GM21825 (cell line): ENCODE measurements at regions not wholly inside any gene's neighbourhood (a gene's known extent, or its start where the extent isn't known, plus 50 kb on each side); places are given as distances from the start of the nearest gene placed in this dataset.

Source experiments
- ATAC-seq: cut with Tn5 transposase; IDR thresholded peaks from one replicate; pipeline ENCODE4 v1.9.1; 2021; ENCODE audit warnings: mild to moderate bottlenecking, moderate library complexity; ENCODE audit not compliant: unreplicated experiment

DNA sequence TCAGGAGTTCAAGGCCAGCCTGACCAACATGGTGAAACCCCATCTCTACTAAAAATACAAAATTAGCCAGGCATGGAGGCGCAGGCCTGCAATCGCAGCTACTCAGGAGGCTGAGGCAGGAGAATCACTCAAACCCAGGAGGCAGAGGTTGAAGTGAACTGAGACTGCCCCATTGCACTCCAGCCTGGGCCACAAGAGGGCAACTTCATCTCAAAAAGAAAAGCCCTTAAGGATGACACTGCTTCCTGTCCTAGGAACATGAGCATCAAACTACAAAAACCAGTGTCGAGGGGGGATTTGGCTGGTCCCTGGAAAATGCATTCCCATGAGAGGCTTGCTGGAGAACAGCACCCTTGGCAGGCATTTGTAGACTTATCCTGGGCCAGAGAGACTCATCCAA lies 449.5 kb upstream of the PSMD7 start:
- no peak for ATAC-seq

DNA sequence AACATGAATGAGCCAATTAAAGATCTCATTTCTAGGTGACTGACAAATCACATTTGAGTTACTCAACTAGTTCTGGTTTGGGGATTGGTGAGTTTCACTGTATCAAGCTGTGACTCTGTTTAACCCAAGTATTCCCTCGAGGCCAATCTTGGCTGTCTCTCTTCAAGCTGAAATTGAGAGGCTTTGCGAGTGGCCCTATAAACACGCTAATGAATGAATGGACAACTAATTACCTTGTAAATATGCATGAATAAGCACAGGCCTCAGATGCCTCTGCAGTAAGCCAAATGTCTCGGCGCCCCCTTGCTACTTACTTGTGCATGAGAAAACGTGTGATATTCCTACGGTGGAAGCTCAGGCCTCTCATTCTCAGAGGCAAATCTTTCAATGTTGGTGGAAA lies 450.3 kb upstream of the PSMD7 start:
- ATAC-seq = no peak

DNA sequence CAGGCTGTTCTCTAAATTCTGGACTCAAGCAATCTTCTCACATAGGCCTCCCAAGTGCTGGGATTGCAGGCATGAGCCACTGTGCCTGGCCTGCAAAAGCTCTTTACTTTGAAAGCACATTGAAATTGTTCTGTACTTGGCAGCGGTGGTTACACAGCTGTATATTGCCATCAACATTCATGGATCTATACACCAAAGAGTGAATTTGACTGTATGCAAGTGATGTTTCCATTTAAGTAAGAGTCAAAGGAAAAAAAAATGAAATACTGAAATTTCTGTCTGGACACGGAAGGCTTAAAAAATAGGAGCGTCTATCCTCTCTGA lies 450.6 kb upstream of the PSMD7 start:
- no peak for ATAC-seq

DNA sequence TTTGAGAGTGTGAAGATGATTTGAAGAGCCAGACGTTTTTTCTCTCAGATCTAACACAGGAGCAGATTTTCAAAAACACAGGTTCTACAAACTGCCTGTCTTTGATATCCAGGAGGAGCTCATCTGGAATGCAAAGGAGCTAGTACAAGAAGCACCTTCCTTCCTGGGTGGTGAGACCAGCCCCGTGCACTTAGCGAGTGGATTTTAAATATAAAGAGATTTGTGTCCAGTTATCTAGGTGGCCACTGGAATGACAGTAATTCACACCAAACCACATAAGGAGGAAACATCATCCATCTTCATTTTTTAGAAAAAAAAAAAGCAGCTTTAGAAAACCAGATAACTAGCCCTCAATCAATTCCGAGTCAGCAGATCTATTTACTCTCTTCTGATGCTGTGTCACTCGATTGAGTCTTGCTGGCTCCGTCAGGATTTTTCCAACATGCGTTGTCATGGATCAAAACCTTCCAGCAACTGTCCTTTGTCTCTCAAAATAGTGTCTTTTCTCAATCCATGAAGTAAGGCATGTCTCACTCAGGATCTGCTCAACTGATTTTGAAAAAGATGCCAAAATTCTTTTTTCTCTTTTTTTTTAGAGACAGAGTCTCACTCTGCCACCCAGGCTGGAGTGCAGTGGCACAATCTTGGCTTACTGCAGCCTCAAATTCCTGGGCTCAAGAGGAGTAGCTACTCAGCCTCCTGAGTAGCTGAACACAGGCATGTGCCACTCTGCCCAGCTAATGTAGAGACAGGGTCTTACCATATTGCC lies 451.2 kb upstream of the PSMD7 start:
- no peak for ATAC-seq

DNA sequence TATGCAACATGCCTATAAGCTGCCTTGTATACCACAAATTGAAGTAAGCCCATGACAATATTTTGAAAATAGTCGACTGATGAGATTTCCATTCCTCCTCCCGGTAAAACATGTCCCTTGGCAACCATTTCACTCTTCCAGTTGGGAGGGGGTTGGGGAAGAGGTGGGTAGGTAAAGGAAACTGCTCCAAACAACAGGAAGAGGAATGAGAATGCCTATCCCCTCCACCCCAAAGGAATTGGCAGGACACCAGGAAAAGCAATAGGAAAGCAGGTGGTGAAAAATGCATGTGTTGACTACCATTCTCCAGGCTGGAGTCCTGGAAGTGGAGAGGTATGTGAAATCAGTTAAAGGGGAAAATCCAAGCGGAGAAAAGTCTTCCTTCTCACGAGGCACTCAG lies 455.9 kb upstream of the PSMD7 start:
- no peak for ATAC-seq

DNA sequence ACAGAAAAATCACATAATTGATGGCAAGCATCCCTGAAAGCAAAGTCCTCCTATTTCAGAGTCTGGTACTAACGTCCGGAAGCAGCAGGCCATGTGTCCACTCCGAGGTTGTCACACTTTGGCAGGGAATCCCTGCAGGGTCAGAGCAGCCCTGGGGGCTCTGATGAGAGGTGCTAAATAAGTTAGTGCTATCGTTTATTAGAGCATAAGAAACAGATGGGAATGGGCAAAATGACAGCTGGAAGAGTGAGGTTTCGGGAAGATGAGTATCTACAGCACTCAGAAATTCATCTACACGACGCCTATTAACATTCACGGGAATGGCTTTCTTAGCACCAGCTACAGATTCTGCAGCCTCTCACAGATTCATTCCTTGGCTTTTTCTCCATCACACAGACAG lies 465.4 kb upstream of the PSMD7 start:
- ATAC-seq = no peak

DNA sequence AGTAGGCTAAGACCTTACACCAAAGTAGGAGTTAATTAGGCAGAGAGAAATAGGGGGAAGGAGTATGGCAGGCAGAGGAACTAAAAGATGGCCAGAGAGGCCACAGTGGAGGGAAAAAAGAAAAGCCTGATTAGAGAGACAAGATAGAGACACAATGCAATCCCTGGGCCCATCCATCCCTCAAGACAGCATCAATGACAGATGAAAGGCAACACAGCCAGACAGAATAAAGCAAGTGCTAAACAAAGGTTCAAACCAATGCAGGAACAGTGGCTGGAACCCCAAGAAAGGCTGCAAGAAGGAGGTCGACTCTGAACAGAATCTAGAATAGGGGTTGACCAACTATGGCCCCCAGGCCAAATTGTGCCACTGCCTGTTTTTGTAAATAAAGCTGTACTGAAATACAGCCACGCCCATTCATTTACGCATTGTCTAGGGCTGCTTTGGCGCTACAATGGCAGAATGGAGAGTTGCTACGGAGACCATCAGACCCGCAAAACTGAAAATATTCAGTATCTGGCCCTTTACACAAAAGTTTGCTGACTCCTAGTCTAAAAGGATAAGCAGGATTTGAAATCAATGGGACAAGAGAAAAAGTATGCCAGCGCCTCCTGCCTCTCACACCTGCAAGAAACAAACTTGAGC lies 473.3 kb upstream of the PSMD7 start:
- no peak for ATAC-seq

DNA sequence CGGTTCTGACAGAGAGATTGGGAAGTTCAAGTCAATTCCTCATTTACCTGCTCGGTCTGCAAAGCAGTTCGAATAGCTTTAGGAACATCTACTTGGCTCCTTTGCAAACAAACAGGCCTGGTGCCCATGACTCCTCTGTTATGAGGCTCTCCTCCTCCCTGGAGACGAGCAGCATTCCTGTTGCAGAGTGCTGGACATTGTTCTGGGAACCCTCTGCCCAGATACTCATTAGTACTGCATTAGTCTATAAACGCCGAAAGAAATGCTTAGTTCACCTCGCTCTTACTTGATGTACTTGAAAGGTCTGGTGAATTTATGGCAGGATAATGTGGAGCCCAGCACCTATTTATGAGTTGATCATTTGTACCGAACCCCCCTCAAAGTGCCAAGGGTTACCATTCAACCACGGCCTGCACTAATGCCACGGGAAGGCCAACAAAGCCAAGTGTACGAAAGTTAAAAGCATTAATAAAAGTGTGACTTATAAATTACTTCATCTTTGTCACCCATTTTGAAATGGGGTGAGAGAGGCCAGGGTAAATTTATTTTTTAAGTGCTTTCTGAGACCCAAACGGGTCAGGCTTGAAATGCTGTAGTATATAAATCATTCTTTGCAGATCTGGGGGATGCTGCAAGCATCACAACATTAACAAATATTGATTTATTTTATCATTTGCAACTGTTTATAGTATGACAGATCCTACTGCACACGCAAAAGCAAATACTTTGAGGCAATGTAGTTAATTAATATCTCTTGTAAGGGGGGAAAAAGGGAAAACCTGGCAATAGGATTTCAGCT lies 478.9 kb upstream of the PSMD7 start:
- no peak for ATAC-seq

DNA sequence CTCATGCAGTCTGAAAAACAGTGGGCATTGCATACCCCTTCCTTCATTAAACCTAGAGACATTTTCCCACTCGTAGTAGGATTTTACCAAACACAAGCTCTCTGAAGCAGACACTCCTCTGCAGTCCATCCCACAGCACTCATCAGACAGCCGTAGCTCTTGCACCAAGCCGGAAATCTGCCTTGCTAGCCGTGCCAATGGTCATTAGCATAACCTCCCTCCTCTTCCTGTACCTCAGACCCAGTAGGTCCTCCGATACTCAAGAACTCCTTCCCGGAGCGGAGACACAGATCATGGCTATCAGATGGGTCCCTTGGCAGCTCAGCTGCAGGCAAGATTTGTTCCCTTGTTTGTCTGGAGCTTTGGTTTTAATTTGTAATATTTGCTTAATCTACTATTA lies 483.1 kb upstream of the PSMD7 start:
- ATAC-seq = no peak

DNA sequence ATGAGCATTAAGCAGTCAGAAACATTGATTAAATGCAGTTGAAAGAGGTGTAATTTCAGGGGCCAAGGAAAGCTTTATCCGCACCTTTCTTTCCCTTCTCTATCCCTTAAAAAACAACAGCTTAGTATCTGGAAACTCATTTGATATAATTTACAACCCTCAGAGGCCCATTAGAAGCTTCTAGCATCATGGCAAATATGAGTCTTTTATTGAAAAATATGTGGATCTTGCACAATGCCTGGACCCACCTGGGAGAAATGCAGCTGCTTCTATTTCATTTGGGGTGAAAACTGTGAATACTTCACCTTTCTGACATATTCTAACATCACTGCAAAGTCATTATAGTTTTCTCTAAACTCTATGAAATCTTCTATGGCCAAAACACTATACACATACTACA lies 492.2 kb upstream of the PSMD7 start:
- no peak for ATAC-seq

DNA sequence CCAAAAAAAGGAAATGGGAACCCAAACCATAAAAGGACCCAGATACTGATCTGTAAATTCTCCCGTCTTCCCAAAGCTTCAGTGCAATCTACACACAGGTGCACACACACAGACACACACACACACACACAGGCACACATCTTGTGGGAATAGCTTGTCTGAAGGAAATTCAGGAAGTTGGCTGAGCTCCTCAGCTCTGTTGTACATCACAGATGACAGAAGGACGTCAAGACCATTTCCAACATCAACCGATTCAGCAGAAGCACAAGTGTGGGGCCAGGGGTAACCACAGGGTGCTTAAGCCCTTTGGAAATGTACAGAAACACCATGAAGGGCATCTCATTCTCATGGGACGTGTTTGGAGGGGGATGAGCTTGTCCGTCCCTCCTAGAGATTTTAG lies 498.1 kb upstream of the PSMD7 start:
- no peak for ATAC-seq

DNA sequence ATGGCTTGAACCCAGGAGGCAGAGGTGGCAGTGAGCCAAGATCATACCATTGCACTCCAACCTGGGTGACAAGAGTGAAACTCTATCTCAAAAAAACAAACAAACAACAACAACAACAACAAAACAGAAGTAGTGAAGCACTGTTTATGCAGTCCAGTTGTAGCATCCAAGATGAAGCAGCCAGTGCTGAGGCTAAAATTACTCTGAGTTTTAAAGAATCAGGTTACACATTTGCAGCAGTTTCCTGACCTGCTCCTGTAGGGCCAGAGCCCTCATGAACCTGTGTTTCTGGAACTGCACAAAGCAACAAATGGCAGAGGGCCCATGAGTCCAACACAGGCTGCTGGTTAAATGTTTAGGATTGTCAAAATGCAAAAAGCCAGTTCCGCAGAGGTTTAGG lies 499.5 kb upstream of the PSMD7 start:
- ATAC-seq = no peak

DNA sequence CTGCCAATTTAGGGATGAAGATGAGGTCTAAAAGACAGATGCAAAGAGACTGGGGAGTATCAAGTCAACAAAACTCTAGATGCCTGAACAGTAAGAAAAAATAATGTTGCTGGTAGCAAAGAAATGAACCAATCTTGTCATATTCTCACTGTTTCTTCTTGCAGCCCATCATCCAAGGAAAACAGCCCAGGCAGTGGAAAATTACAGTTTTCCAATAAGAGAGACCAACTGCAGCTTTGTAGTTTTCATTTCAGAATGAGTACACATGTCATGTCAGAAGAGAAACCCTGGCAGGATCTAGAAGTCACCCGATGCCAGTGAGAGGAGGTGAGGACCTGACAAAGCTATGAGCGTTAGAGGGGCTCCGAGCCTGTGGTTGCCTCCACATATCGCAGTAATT lies 500.4 kb upstream of the PSMD7 start:
- no peak for ATAC-seq

DNA sequence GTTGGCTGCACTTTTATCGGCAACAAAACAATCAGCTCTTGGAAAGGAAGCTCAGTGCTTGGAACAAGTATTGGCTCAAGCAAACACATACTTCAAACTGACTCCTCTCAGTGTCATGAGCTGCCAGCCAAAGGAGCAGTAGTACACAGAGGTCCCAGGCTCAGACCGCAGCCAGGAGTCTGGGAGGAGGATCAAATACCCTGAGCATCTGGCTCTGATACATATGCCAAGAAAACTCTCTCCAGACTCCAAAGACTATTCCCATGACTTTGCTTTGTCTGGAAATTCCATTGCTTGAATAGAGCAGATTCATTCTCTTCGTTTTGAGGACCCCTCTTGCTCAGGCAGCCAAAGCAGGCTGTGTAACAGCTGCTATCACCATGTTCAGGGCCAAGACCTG lies 501.6 kb upstream of the PSMD7 start:
- no peak for ATAC-seq

DNA sequence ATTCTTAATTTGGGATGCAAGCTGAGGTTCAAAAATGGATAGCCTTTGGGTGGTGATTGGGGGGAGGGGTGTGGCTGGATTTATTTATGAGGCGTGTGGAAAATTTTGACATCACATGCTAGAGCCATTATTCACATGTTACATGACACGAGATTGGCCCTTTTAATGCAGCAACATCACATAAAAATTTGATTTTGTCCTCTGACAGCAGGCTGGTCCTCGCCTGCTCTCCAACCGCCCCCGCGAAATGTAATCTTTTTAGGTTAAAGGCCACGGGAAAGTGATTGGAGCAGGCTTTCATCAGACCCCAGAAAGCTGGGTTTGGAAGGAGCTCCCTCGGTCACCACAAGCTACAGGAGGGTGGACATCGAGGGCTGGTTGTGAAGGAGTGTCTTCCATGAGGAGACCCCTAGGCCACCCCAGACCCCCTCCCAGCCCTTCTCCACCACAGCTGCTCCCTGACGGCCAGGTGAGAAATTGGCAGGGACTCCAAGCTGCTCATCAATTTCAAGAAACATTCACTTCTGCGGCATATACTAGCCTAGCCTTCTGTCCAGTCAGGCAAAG lies 502.7 kb upstream of the PSMD7 start:
- ATAC-seq = no peak

DNA sequence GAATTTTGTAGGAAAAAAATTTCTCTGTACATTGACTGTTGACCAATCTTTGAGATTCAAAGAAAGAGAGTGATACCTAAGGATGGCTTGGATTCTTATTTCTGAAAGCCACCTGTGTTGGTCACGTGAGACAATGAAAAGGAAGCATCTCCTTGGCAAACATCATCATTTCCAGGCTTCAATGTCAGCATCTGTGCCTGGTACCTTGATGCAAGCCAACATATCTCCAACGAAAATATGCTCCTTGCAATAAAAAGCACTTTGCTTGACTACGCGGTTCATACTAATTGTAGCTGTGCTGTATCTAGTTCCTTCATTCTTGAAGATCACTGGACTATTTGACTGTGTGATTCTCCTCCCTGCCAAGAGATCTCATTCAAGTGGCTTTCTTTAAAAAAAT lies 503.4 kb upstream of the PSMD7 start:
- no peak for ATAC-seq

DNA sequence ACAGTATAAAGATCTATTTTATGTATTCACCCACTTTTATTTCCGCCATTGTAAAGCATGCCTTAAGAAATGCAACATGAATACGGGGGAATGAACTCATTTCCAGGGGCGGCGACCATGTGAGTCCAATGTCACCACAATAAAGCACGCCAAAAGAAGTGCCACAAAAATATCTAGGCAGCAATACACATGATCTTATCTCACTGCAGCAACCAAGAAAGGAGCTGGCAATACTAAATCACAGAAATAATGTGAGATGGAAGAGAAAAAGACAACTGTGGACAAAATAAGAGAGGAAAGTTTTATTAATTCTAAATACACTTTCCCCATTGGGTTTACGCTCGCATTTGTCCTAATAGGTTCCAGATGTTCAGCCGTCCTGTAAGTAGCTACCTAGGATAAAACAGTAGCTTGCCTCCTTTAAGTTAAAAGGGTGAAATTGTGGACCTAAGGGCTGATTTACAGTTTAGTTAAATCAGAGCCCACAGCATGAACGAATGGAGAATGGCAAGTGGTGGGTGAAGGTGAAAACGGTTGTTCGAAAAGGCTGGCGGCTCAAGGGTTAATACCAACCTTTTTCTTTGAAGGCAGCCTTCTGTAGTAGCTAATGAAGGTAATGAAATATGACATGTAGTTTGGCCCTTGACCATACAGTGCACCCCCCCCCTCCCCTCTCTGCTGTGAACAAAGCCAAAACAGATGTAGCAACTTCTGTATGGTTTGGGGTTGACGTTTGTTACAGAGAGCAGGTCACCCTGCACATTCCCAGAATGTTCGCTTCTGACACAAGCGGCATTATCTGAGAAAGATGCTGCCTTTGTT lies 504.2 kb upstream of the PSMD7 start:
- no peak for ATAC-seq

DNA sequence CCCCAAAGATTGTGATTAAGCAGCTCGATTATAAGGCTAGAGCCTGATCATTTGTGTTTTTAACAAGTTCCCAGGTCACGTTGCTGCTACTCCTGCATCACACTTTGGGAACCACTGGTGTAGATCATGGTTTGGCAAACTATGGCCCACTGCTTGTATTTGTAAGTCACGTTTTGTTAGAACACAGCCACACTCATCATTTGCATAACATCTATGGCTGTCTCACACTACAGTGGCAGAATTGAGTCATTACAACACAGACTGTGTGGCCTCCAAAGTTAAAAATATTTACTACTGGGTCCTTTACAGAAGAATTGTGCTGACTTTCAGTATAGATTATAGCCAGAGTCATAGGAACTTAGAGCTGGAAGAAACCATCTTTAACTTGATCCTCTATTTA lies 515.3 kb upstream of the PSMD7 start:
- no peak for ATAC-seq

DNA sequence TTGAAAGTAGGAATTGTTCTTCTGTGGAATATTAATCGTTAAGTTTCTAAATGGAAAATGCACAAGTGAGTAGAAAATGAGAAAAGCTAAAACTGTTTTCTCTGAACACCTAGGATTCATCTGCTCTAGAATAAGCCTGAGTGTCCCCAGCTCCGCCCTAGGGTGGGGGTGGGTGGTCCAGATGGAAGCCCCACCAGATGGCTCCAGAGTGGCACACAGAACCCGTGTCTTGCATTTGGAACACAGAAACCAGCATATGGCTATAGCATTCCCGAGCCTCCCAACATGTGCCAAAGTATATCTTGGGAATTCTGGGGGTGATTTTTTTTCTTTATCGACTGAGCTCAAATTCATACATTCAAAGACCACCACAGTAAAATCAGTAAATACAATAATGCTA lies 517.7 kb upstream of the PSMD7 start:
- ATAC-seq = no peak

DNA sequence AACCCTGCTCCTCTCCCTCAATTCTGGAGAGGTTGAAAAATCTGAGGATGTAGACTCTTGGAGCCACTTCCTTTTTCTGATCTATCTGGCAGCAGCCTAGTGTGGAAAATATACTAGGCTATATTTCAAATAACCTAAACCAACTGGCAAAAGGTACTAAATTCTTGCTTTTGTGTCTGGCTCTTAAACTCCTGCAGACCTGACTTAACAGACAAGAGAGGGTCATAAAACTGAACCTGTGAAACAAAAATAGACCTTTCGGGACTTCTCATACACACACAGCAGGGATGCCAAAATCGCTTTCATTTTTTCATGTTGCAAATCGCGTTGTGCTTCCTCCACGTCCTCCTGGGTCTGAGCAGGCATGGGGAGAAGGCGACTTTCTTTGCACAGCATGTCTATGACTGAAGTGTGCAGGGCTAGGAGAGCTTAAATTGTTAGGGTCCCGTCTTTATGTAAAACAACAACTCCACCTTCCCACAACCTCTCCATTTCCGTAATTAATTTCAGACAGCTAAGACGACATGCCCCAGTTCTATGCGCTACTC lies 520.7 kb upstream of the PSMD7 start:
- no peak for ATAC-seq
